ENCODE measurements at regions not wholly inside any gene's neighbourhood (a gene's known extent, or its start where the extent isn't known, plus 50 kb on each side); places are given as distances from the start of the nearest gene placed in this dataset.

DNA sequence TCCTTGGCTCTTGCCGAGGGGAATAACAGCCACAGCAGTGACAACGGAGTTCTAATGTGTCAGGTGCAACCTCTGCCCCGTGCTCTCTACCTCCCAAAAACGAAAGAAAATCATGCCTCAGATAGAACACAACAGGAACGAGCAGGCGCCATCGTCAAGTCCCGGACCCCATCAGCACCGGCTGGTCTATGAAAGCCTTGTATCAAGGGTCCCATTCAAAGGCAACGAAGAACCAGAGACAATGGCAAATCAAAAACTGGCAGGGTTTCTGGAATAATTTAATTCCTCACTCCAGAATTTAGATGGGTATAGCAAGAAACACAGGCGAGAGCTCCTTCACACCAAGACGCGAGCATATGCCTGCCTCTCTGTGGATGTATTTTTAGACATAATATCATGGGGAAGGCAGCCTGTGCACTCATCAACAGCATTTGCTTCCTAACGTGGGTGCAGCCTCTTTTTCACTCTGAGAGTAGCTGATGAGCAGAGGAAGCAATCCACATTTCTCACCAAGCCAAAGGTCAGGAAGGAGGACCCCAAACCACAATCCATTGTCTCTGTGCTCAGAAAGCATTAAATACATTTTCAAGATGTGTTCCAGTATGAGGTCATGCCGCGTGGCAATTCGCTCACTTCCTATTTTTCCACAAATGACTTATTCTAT, 193.4 kb upstream of the BLID start:
- no peak for DNase-seq

DNA sequence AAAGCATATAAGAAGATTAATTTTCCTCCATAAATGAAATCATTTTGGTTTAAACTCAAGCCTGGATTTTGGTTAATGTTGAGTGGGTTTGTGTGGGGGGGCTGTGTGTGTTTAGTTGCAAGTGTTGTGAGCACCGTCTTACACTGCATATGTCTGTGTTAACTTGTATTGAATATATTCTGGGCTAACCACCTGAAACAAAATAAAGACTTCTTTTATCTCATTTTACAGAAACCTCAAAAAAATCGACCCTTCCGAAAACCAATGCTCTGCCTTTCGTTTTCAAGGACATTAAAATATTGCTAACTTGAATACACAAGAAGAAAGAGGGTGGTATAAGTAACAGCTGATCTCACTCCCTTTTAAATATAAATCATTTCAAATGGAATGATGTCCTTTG, 192.2 kb upstream of the BLID start:
- no peak for DNase-seq

DNA sequence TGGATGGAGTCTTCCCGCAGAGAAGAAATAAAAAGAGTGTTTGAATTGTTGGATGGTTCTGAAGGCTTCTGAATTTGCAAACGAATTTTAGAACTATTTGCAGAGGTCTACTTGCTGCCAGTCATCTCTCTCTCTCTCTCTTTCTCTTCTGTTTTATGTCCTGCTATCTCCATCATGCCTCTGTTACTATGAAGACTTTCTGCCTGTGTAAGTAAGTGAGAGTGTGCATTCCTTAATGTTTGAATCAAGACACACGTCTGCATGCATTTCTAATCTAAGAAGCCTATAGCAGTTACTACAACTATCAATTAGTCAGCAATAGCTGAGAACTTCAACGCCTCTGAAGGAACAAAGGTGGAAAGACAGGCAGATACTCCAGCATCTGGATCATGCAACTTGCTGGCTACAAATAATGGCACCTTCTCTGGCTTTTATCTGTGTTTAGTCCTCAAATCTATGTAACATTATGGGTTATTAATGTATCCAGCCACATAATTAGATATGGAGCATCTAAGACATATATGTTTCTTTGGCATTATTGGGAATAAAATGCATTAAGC, 191.5 kb upstream of the BLID start:
- no peak for DNase-seq

DNA sequence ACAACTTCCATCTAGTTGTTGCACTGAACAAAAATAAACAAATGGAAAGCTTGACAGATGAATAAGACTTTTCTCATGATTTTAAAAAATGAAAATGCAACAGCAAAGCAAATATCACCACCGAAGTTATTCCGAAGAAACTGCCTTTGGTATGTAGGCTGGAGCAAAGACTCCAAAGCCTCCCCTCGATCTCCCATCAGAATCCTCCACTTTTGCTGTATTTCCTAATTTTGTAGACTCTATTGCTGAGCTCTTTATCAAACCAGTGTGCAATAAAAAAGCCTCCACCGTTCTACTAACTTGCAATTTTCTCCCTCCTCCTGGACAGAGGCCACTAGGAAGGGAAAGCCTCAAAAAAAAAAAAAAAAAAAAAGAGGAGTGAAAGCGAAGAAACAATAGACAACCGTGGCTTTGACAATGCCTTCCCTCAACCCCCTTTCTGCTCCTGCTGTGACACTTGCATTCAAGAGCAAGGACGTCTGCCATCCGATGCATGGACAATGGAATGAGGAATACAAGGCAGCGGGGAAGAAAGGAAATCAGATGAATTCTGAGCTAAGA, 190.9 kb upstream of the BLID start:
- no peak for DNase-seq

DNA sequence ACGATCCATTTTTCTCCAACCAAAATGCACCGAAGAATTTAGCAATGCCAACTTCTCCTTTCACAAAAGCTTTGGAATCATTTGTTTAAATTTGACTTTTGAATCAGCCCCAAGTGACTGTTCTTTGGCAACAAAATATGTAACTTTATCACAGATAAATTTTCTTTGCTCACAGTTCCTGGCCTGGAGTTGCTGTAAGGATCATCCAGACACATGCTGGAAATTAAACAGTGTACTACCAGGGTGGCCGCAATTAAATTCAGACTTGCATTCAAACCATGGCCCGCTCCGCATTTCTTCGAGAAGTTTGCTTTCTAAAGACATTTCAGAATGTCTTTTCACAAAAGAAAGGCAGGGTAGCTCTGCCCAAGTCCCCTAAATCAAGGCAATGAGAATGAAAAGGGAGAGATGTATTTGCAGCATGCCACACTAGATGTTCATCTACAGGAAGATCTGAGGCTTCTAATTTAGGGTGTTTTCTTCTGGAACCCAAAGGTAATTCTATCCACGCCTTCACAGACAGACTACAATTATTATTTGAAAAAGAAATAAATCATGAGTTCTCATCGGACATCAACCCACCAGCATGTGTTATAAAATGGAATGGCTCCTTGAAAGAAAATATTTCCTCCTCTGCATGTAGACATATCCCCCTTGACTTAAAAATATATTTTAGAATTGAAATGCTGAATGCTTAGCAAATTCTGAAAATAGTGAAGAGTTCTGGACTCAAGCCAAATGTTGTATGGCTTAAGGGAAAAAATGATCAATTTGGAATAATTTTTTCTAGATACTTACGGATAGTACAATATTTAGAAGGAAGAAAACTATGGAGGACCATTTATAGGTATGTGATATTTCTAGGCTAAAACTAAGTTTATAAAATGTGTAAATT, 189.7 kb upstream of the BLID start:
- no peak for DNase-seq

DNA sequence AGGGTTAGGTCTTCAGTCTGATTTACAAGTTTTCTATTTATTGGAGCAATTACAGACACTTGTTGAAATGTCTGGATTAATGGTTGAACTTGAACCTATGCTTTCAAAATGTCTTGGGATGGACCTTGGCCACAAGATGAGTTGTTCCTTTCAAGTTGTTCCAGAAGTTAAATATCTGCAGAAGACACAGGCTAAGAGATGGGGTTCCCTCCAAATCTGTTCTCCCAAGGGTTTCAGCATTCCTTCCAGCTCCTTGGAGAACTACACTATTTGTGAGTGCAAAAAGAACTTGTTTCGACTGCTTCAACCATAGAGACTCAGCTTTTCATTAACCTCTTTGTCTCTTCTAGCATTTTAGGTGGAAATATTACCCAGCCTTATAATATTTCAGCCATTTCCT, 189.0 kb upstream of the BLID start:
- DNase-seq = no peak

DNA sequence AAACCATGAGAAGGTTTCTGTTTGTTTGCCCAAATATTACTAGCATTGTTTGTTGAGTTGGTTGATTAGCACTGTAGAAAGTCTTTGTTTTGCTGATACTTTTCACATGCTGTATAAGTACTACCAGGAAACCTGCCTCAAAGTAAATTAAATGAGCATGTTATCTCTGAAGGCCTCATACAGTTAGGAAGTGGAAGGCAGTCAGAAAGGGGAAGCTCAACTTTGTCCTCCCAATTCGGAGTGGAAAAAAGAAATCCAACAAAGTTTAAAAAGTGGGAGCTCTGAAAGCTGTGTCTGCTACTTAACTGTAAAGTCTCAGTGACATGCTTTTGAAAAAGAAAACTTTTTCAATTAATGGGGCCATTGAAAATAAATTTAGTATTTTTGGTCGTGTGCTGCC, 188.3 kb upstream of the BLID start:
- DNase-seq = no peak

DNA sequence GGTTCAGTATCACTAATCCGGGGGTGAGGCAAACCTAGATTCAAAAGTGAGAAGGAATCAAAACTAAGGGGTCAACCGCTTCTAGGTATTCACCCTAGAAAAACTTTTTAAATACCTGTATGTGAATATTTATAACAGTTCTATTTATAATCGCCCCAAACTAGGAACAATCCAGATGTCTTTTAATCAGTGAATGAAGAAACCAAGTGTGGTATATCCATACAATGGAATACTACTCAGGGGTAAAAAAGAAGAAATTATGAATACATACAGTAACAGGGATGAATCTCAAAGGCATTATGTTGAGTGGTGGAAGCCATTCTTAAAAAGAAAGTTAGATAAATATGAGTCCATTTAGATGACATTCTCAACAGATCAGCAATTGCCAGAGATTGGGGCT, 178.0 kb upstream of the BLID start:
- DNase-seq = no peak

DNA sequence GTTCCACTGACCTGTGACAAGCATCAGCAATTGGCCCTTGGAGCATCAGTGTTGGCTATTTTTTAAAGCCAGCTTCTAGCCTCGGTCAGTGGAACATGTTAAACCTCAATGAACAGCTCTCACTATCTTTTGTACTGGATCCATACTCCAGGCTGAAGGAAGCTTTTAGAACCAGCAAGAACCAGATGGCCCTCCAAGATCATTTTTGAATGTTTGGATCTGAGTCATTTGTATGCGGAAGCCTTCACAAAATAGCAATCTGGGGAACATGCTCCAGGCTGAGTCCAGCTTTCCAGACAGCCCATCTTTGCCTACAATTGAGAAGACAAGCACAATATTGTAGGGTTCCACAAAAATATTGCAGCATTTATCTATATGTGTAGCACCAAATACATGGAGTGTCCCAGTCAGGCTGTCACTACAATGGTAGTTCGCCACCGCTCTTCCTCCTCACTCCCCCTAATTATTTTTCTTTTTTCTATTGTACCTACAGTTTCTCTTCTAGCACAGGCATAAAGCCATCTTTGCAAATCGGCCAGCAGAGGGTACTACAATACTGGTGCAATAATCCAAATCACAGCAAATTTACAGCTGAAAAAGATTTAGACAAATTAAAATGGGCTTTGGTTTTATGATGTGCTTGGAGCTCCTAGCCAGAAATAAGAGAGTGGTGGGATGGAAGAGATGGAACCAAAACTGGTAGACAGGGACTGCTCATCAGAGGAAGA, 177.4 kb upstream of the BLID start:
- no peak for DNase-seq

DNA sequence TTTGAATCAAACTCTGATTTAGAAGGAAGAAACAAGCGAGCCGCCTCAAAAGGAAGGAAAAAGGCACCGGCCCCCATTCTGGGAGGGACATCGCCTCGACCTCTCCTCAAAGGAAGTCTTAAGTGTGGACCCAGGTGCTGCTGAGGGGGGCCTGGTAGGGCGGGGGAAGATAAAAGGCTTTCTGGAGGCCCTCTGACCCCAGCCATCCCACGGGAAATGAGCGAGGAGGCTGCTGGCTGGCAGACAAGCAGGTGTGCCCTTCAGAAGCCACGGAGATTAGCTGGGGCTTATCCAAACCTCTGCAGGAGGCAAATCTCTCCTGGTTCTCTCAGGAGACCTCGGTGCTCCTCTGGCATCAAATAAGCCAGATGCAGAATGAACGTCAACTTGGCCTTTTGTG, 171.4 kb upstream of the BLID start:
- no peak for DNase-seq

DNA sequence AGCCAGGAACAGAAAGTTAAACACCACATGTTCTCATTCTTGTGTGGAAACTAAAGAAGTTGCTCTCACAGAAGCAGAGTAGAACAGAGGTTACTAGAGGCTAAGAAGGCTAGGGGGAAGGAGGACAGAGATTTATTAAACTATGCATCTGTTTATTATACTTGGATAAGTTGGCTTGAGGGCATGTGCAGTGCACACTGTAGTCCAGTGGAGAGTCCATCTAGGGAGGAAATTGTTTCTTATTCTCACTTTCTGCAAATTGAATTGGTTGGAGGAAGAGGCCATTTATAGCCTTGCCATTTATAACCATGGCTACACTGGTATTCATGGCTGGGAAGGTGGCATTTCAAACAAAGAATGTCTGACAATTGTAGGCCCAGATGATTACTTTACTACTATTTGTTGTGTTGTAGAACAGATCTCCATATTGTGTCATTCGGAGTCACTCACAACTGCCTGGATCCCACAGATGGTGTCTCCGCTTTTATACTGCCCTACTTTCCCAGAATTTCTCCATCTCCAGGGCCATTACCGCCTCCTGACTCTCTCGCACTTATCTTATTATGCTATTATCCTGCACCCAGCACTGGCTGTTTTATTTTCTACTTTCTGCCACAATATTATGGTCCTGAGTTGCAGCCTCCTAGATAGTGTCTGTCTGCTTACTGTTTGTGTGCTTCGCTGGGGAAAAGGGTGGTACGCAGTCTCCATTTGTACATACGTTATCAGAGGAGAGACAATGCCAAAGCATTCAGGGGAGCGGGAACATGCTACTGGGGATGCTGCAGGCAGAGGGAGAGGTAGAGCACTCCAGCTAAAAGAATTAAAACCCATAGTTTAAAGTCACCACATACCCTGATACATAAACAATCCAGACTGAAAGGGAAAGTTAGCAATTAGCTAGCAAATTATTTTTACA, 169.3 kb upstream of the BLID start:
- no peak for DNase-seq

DNA sequence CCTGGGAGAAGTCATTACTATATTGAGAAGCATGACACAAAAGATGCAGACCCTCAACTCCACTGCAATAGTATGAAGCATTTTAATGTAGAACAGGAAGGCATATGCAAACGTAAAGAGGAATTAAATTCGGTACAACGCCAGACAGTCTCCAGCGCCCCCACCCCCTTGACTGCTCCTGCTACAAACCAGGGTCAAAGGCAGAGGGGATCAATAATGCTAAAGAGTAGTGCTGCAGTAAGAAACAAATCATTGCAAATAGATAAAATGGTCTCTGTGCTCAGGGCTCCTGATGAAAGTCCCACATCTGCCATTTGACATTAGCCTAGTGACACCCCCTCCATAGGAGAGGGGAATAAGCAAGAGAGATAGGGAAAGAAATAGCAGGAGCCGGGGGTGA, 164.9 kb upstream of the BLID start:
- no peak for DNase-seq

DNA sequence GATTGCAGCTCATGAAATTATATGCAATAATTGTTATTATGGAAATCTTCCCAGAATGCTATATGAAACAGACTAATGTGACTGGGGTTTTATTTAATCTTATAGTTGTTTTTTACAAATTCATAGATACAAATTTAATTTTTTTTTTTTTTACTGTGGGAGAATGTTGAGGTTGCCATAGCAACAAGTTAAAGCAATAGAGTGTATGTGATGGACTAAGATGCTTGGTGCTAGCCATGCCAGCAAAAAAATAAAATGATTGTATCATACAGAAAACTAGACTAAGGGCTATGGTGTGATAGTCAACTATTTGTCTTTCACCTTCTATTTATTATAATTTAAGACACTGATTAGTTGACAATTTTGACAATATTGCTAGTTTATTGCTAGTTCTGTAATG, 163.2 kb upstream of the BLID start:
- no peak for DNase-seq

DNA sequence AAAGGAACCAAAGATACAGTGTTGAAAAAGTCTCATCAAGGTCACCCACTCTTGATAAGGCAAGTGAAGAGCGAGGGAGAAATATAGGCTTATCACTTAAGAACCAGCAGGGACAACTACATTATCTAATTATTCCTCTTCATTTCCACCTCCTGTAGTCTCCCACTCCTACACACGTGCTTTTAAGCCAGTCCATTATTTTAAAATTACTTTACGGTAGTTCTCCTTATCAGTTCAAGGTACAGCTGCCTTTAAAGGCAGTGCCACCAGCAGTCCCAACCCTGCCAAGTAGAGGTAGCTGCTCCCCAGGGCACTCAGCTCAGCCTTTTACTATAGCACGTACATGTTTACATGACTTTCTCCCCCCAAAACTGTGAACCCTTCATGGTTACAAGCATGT, 161.5 kb upstream of the BLID start:
- no peak for DNase-seq

DNA sequence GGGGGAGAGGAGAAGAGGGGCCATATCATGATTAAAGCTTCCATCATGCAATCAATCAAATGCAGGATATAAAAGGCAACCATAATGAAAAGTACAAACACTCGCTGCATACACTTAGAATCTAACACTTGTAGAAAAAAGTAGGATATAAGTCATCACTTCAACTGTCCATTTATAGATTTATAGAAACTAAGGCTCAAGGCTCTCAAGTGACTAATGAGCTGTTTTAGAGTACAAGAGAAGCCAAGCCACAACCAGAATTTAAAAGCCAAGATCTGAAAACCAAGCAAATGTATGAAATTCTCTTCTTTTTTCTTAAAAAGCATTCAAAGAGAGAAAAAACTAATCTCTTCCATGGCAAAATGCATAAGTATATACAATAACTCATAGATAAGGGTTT, 160.2 kb upstream of the BLID start:
- no peak for DNase-seq

DNA sequence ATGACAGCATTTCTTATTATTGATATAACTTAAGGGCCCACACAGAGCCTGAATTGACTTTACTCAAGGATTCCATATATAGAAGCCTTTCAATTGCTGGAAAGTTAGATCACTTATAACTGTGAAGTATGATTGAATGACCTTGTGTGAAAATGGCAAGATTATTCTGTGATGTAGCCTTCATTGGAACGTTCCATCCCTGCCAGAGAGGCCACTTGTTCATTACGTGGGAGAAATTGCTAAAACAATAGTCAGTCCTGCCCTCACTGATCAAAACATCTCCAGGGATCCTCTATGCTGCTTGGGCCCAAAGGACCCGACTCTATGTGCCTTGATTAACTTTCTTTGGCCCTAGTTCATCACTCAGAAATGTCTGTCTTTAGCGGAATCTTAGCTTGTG, 159.5 kb upstream of the BLID start:
- no peak for DNase-seq

DNA sequence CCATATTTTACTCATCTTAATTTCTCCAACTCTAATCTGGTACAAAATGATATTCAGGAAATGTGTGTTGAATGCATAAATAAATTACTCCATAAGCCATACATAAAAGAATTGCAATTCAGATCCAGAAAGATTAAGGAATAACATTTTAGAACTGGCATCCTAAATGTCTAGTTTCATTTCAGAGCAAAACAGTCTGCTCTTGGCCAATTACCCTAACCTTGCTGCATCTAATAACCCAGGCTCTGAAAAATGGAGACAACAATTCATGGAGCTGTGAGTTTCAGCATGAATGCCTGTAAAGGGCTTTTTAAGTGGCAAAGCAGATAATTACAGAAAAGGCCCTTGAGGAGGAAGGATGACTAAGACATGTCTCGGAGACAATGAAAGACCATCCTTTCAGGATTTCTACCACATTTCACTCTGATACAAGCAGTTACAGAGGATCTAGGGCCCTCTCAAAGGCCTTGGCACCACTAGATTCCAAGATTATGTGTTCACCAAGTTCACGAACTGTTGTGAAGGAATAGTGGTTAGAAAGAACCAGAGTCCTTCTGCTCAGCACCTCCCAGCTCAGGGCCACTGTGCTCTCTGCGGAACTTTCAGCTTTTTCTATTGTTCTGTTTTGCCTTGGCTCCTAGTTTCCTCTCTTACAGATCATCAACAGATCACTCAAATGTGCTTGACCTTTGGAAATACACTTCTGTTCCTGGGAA, 157.6 kb upstream of the BLID start:
- no peak for DNase-seq

DNA sequence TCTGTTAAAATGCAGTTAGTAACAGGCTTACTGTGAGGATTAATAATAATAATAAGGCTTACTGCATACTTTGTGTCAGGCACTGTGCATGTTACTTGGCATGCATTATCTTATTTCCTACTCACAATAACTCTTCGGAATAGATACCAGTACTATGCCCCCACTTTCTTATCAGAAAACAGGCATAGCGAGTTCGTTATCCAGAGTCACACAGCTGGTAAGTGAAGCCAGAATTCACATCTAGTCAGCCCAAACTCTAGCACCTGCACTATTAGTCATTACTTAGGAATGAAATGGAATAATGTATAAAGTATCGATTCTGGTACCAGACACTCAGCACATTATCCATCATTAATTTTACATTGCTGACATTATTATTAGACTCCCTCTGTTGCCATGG, 155.7 kb upstream of the BLID start:
- DNase-seq = no peak

DNA sequence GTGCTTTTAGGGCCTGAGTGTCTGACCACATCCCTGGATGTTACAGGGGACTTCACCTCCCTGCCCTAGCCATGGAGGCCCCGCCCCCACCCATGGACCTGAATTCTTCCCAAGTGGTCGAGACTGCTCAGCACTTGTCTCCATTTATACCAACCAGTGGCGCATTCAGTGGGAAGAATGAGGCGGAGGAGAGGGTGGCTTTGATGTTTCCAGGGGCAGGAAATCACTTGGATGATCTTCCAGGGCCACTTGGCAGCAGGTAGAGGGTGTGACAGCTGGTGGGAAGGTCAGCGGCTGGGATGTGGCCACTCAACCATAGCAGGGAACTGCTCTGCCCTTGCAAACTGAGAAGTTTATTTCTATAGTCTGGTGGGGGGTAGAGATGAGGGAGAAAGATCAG, 155.1 kb upstream of the BLID start:
- no peak for DNase-seq

DNA sequence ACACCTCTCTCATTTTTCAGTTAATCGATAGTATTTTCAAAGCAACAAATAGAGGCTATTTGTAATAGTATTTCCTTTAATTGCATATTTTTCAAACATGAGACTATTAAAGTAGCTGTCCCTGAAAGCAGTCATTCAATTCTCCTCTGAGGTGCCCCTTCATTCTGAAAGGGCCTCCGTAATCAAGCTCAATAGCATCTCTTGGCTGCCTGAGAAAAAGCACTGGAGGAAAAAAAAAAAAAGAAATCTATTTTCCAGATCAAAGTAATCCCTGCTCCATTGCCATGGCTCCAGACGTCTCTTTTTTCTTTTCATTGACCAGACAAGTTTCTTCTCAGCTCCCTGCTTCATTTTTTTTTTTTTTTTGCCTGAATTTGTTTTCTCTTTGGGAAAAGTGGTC, 154.5 kb upstream of the BLID start:
- no peak for DNase-seq

DNA sequence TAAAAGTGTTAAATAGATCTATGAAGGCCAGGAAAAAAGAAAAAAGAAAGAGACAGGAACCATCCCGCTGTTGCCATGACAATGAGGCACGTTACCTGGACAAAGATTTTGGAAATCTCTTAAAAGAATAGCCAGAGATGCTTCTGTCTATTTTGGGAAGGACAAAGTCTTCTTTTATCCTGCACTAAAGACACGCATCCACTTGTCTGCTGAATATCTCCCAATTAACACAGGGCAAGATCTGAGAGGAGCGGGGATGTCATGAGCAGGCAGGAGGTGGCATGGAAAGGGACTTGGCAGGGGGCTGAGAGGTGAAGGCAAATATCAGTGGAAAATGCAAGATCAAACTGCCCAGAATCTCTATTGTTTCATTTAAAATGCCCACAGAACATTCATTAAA, 153.8 kb upstream of the BLID start:
- no peak for DNase-seq

Measured in stimulated activated CD4-positive, alpha-beta T cell treated with anti-CD3 and anti-CD28 coated beads, Interleukin-4, amount 100 ng/mL, for 24 hours (primary cell).